ENCODE measurements at regions not wholly inside any gene's neighbourhood (a gene's known extent, or its start where the extent isn't known, plus 50 kb on each side); places are given as distances from the start of the nearest gene placed in this dataset.

DNA sequence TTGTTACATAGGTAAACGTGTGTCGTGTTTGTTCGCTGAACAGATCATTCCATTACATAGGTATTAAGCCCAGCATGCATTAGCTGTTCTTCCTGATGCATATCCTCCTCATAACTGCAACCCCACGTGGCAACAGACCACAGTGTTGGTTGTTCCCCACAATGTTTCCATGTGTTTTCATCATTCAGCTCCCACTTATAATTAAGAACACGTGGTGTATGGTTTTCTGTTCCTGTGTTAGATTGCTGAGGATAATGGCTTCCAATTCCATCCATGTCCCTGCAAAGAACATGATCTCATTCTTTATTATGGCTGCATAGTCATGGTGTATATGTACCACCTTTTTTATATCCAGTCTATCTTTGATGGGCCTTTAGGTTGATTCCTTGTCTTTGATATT, 1071.1 kb downstream of the SLC16A7 start:
- TF ChIP-seq POLR2AphosphoS5 (IDR thresholded peaks at IDR 0.05; ENCODE audit: low read depth, low read length) (no peak), POLR2A (IDR thresholded peaks at IDR 0.05; ENCODE audit: low read depth, low read length) (no peak), TAF1 (IDR thresholded peaks at IDR 0.05; ENCODE audit: low read depth, low read length) (no peak), SPI1 (IDR thresholded peaks at IDR 0.05; ENCODE audit: low read depth, low read length) (no peak), PAX5 (IDR thresholded peaks at IDR 0.05; ENCODE audit: insufficient read depth, low read length, severe bottlenecking) (no peak), POU2F2 (IDR thresholded peaks at IDR 0.05; ENCODE audit: low read depth, low read length) (no peak)
